Kidney glomerular epithelial cell (primary cell): ENCODE measurements at regions not wholly inside any gene's neighbourhood (a gene's known extent, or its start where the extent isn't known, plus 50 kb on each side); places are given as distances from the start of the nearest gene placed in this dataset.

Experiments used
- DNase-seq: peaks from one replicate; lab custom pipeline; 2025; lab: John Stamatoyannopoulos, UW

DNA sequence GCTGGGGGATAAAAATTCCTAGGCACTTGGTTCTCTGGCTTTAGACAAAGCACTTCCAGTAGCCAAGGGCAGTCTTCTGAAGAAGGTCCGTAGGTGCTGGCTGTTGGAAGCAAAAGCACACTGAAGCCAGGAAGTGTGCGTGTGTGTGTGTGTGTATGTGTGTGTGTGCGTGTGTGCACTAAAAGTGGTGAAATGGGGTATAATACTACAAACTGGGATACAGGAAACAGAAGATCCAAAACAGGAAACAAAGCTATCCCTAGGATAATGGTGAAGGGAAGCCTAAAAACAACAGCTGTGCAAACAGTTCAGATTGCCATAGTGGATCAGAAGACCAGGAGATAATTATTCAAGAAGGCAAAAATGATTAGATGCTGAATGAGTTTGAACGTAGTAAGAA lies 103.4 kb downstream of the IL20RB start:
- no peak for DNase-seq

DNA sequence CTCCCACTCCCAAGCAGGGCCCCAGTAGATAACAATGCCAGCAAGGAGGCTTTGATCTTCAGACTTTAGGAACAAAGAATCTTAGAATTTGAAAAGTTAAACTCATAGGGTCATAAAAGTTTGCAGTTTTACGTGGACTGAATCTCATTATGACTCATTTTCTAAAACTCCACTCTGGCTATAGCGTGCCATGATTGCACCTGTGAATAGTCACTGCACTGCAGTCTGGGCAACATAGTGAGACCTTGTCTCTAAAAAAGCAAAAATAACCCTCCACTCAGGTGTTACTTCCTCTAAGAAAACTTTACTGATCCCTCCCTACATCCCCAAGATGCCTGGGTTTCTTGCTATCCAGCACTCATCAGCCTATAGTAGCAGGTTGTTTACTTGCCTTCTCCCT lies 104.5 kb downstream of the IL20RB start:
- DNase-seq: no peak

DNA sequence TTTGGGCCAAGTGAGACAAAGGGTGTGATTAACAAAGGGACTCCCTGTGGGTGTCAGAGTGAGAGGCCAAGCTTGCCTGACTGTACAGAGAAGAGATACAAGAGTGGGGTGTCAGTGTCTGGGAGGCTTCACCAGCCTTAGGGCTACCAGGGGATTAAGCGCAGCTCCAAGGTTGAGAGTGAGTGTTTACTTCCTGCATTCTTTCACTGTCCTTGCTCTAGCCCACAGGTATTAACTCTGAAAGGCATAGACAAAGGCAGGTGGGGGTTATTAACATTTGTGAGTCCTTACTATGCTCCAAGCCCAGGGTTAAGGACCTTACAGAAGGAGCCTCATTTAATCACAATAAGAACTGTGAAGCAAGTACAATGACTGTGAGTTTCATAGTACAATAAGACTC lies 107.6 kb downstream of the IL20RB start:
- no peak for DNase-seq

DNA sequence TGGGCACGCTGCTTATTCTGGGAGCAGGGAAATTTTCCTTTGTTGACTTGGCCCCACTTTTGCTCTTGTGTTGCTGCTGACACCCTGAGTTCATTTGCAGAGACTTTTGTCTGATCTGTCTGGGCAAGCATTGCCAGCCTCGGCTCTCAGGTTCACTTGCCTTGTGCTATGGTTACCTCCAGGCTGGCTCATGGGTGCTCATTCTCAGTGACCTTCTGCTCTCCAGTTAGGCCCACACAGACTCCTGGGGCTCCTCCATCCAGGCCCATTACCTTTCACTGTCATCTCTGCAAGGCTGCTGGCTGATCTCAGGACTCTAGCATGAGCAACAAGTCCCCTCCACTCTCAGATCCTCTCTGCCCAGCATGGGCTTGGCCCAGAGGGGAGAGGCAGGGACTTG lies 108.3 kb downstream of the IL20RB start:
- no peak for DNase-seq

DNA sequence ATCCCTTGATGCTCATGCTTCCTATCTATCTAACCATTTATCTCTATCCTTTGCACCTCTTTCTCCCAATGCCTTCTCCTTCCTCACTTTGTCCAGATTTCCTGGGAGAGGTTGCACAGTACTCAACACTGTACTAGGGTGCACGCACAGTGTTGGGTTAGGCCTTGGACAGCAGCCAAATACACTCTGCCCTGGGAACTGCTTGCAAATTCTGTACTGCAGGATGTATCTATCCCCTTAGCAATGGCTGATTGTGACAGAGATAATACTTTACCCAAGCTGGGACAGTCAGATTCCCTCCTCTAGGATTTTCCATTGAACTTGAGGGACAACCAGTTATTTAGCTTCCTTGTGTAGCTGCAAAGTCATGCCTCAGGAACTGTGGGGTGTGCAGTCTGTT lies 113.3 kb downstream of the IL20RB start:
- no peak for DNase-seq

DNA sequence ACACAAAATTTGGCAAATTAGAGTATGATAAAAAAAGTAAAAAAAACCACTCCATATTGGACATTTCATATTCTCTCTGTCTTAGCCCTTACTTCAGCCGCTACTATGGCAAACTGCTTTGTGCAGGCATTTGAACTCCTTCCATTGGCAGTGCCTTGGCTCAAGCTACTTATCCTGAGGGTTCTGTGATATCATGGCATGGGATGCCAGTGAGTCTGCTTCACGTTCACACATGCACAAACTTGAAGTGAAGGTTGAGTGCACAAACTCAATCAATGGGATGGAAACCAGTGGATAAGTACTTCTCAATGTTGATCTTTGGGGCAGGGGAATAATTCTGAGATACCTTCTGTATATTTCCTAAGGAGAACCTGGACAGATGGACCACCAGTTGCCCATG lies 117.2 kb downstream of the IL20RB start:
- DNase-seq: no peak

DNA sequence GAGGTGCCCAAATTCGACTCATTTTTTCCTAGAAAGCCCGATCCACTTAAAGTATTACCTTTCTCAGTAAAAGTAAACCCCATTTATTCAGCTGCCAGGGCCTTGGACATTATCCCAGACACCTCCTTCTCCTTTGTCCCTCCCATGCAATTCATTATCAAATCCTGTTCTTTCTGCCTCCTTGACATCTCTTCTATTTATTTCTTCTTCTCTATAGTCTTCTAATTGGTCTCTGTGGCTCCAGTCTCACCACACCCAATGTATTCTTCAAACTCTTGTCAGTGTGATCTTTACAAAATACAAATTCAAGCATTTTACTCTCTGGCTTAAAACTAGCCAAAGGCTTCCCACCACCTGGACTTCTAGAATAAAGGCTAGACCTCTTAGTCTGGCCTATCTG lies 120.3 kb downstream of the IL20RB start:
- DNase-seq: no peak

DNA sequence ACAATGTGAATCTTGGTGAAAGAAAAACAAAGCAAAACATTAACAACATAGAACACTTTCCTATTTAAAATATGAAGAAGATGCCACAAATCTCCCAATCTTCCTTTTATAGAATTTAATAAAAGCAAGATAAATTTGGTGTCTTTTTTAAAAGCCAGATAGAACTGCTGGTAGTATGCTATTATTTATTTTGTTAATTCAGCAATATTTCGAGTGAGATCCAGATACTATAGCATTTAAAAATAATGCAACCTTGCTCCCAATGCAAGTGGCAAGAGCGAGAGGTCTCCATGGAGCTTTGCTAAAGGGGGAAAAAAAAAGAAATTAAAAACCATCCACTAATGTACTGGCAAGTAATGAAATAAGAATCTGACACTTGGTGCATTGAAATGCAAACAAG lies 121.8 kb downstream of the IL20RB start:
- DNase-seq: no peak

DNA sequence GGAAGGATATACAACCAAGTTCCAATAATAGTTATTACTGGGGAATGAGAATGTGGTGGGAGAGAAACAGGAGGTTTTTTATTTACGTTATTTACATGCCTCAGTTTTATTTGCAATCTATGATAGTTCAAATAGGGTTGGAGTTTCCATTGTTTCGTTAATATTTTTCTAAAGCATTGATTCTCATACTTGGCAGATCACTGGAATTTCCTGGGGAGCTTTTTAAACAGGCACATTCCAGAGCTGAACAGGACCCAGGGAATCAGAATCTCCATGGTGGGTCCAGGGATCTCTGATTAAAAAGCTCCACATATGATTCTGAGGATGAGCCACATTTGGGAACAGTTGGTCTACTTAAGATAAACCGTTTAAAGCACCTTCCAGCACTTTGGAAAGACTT lies 123.9 kb downstream of the IL20RB start:
- DNase-seq: no peak

DNA sequence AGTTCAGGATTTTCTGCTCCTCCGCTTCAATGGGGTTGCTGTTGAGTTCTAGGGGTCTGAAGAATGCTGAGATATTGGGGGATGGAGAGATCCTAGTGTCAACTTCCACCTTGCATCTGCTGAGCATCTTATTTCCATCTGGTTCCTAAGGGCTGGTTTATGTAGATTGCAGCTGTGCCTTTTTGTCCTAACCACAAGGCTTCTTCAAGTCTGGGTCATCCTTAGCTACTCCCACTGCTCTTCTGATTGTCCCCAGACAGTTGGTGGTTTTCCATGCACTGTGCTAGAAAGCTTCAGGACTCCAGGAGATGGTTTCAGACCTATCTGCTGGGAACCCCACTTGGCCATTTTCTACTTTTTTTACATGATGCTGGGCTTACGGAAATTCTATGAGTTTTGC lies 125.0 kb downstream of the IL20RB start:
- DNase-seq: no peak

DNA sequence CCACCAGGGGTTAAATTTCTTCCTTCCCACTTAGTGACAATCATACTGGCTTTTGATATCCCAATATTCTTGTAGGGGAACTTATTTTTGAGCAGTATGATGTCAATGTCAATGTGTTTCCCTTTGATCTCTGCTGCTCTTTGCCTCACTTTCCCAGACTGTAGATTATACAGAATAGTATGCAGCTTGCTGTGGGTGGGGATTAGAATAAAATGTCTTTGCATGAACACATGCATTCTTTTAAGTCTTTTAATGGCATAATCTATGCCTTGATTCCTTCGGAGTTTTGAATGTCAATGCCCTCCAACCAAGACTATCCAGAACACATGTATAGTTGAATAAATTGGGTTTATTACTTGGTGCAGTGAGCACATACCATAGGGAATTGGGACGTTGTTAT lies 125.5 kb downstream of the IL20RB start:
- DNase-seq: no peak

DNA sequence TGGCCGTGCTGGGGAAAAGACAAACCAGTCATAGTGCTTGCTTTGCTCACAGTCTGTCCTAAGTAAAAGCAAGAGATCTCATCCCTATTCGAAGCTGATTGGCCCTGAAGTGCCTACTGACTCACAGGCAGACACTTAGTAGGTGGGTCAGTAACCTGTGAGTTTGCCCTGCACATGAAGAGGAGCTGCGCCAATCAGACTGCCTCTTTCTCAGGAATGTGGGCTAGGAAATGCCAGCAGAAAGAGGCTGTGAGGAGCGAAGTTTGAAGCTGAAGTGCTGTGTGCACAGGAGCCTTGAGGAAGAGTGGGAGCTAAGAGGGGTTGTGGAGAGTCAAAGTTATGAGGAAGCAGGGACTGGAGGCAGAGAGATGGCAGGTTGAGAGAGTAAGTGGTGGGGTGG lies 126.8 kb downstream of the IL20RB start:
- no peak for DNase-seq

DNA sequence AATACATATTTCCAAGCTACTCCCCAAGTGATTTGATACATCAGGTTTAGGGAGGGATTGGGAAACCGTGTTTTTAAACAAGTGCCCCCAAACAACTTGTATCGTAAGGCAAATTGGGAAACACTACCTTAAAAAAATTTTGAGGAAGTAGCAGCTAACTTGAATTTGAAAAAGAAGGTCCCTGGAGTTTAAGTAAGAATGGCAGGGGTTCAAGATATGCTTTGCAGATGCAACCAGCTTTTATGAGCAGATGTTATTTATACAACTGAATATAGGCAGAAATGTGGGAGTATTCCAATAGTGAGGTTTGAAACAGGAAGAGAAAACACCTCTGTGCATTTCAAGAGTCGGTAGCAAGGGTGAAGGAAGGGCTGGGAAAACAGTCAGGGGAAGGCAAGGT lies 139.6 kb downstream of the IL20RB start:
- DNase-seq: no peak

DNA sequence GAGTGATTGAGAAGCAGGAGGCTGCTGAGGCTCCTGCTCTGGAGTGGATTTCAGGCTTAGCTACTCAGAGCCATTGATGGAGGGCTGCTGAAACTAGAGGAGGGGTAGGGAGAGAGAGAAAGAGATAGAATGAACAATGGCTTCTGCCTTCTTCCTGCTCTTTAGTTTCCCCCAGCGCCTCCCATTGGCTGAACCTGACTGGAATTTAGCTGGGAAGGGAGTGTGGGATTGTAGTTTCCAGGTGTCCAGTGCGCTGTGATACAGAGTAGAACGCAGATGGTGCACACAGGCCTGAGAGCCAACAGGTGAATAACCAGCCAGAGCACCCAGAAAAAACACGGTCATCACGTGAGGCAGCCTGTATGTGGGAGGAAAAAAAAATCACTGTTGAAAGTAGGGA lies 140.1 kb downstream of the IL20RB start:
- DNase-seq: no peak

DNA sequence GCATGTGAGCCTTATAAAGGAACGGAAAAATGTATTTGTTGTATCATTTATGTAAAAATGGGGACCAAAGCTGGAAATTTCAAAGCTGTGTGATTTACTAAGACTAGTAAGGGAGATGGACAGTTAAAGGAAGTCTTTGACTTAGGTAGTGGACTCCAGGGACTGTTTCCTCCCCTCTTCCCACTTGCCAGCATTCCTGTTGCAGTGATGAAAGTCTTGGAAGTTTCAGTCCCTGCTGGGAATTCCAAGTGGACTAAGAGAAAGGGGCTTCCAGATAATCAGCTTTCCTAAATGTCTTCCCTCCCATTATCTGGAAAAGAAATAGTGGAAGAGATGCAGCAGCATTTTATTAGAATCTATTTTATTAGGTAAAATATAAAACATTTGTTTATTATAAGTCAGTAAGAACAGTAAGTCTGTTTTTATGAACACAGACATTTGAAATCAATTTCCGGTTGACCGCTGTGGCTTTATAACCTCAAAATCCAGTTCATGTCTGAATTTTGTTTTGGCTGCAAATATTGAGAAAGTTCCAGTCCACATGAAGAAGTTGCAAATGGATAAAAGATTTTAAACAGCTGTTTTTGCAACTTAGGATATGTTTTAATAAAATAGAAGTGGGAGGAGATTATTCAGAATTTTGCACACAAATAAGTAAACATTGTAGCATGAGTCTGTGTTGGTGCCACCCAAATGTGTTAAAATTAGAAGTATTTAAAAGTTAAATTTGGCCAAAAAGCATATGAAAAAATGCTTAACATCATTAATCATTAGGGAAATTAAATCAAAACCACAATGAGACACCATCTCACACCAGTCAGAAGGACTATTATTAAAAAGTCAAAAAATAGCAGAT lies 141.8 kb downstream of the IL20RB start:
- no peak for DNase-seq

DNA sequence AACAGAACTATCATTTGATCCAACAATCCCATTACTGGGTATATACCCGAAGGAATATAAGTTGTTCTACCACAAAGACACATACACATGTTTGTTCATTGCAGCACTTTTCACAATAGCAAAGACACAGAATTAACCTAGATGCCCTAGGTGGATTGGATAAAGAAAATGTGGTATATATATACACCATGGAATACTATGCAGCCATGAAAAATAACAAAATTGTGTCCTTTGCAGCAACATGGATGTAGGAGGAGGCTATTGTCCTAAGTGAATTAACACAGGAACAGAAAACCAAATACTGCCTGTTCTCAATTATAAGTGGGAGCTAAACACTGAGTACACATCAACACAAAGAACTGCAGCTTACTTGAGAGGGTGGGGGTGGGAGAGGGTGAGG lies 142.5 kb downstream of the IL20RB start:
- DNase-seq: no peak

DNA sequence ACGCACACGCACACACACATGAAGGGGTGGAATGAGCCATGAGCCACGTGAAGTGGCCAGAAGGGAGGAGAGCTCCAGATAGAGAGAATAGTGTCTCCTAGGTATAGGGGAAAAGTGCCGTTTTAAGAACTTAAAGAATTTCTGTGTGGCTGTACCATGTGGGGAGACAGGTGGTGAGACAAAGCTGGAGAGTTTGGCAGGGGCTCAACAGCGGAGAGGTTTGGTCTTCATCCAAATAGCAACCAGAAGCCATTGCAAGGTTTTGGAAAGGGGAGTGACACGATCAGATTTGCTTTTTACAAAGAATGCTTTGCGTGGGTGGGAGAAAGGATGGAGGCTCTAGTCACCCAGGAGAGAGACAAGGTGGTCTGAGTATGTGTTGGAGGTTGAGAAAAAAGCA lies 146.0 kb downstream of the IL20RB start:
- DNase-seq: no peak

DNA sequence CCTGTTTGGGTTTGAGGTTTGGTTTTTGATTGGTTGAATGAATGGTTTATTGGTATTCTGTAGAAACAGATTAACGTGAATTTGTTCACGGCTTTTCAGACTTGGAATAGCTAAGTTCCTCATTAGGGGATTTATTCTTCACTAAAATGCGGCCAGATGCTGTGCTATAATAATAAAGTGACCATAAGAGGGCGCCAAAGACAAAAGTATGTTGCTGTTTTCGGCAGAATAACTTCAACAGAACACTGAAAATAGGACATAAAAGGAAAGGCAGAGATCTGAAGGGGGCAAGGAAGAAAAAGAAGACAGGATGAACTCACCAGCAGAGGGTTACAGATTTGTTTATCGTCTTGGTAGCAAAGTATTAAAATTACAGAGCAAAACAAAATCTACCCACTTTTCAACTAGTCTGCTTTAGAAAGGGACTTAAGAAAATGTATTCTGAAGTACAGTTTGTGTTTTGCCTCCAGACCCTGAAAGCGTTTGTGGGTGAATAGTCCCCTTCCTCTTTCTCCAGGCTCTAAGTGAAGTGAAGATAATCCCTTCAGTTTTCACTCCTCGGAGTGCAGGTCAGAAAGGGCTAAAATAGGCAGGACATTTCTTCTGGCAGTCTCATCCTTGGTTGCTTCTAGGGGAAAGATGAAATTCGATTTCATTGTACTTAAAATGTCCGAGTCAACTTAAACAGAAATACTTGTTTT lies 147.6 kb downstream of the IL20RB start:
- peak; percentile 37 for DNase-seq

DNA sequence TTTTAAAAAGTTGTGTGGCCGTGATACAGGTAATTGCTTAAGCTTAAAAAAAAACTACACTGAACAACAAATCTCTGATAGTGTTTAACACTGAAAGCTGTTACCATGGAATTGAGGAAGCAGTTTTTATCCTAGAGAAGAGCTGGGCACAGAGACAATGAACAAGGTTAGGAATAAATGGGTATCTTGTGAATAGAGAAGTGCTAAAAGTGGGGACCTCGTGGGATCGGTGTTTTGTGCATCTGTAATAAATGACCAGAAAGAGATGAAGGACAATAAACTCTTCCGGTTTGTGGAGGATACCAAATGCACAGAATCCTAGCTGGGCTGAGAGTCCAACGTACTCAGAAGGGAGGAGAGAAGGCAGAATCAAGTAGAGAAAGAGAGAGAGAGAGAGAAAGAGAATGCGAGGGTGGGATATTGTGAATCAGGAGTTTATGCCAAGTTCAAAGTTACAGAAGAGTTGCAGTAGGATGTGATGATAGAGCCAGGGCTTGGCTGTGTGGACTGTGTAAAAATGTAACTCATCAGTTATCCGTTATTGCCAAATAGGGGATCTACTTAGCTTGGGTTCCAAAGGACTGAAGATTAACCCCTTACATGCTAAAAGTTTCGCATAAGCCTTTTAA lies 148.9 kb downstream of the IL20RB start:
- no peak for DNase-seq

DNA sequence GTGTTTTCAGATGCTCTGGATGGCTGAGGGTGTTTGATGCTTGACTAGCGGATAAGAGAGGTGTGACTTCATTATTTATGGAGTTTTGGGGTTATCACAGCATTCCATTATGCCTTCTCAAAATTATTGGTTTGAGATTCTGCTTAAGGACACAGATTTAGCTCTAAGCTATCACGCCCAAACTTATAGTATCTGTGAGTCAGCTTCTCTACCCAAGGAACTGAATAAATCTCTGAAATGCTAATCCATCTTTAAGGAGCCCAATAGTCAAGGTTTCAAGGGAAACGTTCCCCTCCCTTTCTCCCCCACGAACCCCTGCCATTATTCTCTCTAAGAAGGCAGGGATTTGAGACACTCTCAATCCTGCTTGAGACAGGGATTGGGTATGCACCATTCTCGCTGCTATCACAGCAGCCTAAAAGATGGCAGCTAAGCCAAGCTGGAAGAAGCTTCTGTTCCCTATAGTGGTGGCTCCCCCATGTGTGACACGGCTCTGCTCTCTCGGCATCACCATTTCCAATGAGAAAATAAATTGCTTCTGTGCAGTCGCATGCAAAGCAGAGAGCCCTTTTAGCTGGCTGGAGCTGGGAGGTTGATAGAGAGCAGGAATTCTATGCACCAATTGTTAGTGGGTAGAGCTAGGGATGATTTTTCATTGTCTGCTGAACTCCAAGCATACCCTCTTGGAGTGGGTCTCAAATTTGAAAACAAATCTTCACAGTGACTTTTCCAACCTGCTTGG lies 151.1 kb downstream of the IL20RB start:
- no peak for DNase-seq

DNA sequence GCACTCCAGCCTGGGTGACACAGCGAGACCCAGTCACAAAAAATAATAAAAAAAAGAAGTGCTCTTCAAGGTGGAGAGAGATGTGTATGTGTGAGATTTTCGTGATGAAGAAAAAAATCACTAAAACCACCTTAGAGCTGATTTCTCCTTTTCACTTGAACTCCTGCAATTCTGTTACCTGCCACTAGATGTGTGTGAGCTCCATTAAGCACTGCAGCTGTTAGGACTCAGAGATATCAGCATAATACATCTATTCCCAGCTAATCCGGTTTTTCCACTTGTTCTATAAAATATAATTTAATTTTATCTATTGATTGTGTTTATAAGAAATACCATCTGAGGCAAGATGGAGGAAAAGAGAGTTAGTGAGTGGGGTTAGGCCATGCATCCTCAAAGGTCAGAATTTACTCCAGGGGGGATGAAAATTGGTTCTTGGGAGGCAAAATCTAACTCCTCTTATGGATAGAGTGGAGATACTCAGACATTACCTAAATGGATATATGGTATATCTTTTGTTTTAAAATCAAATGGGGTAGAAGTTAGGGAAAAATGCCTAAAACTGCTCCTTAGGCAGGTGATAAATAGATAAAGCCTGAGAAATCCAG lies 152.7 kb downstream of the IL20RB start:
- peak; percentile 6 for DNase-seq

DNA sequence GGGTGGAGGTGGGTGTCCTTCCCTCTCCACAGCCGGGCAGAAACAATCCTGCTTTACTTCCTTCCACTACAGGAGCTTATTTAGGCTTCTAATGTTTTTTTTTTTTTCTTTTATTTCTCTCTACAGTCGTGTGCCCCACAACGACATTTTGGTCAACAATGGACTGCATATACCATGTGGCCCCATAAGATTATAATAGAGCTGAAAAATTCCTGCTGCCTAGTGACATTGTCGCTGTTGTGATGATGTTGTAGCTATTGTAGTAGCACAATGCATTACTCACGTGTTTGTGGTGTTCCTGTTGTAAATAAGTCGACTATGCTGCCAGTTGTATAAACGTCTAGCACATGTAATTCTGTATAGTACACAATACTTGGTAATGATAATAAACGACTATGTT lies 153.7 kb downstream of the IL20RB start:
- DNase-seq: no peak
